Type B pancreatic cell (in vitro differentiated cells): ENCODE measurements at regions not wholly inside any gene's neighbourhood (a gene's known extent, or its start where the extent isn't known, plus 50 kb on each side); places are given as distances from the start of the nearest gene placed in this dataset.

ENCODE experiments used
- DNase-seq: peaks from one replicate; pipeline ENCODE4 v3.0.0; 2021; ENCODE audit warnings: mixed read lengths; ENCODE audit not compliant: unreplicated experiment; ENCODE audit errors: extremely low spot score
- H3K27ac Mint-ChIP-seq: 2 replicates; pipeline ENCODE4 v1.8.0; 2021; ENCODE audit warnings: mild to moderate bottlenecking, mixed read lengths
- H3K27me3 Mint-ChIP-seq: 2 replicates; pipeline ENCODE4 v1.8.0; 2021; ENCODE audit warnings: mixed read lengths
- H3K36me3 Mint-ChIP-seq: 2 replicates; pipeline ENCODE4 v1.8.0; 2021; ENCODE audit warnings: mixed read lengths
- H3K4me1 Mint-ChIP-seq: one replicate; pipeline ENCODE4 v1.8.0; 2021; ENCODE audit warnings: mixed read lengths; ENCODE audit not compliant: unreplicated experiment
- H3K4me3 Mint-ChIP-seq: 2 replicates; pipeline ENCODE4 v1.8.0; 2021; ENCODE audit warnings: mild to moderate bottlenecking, mixed read lengths
- H3K9me3 Mint-ChIP-seq: 2 replicates; pipeline ENCODE4 v1.8.0; 2021; ENCODE audit warnings: mixed read lengths
- TF ChIP-seq, protein P1 (sequence below): fragments of 200-600 bp; sonication (generic); conservative IDR thresholded peaks from 2 replicates; pipeline ENCODE4 v1.5.0; 2021; ENCODE audit warnings: antibody characterized with exemption, mild to moderate bottlenecking

DNA sequence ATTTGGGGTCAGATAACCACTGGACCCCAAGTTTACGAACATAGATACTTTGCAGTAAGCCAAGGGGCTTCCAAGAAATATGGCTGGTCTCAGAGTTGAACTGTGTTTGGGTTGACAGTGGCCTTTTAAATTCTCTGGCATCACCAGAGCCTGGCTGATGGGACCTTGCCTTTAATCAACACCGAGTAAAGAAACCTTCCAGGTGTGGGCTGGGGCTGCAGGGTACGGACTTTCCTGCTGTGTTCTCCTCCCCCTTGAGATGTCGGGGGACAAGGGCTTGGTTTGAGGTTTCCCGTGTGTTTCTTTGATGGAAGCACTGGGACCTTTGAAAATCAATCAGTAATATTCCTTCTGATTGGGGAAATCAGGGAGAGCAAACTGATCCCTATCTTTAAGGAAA lies 140.1 kb downstream of the MTX3 start:
- Mint-ChIP-seq H3K27ac (no peak overlapping the region), H3K36me3 (no peaks in the 10 kb centered on the region), H3K4me3 (no peak overlapping the region), H3K9me3 (no peaks in the 10 kb centered on the region), H3K27me3 (peaks cover 33% of the 10 kb centered on the region), H3K4me1 (no peaks in the 10 kb centered on the region)
- peak; percentile 22 for DNase-seq
- TF ChIP-seq, protein P1, sequence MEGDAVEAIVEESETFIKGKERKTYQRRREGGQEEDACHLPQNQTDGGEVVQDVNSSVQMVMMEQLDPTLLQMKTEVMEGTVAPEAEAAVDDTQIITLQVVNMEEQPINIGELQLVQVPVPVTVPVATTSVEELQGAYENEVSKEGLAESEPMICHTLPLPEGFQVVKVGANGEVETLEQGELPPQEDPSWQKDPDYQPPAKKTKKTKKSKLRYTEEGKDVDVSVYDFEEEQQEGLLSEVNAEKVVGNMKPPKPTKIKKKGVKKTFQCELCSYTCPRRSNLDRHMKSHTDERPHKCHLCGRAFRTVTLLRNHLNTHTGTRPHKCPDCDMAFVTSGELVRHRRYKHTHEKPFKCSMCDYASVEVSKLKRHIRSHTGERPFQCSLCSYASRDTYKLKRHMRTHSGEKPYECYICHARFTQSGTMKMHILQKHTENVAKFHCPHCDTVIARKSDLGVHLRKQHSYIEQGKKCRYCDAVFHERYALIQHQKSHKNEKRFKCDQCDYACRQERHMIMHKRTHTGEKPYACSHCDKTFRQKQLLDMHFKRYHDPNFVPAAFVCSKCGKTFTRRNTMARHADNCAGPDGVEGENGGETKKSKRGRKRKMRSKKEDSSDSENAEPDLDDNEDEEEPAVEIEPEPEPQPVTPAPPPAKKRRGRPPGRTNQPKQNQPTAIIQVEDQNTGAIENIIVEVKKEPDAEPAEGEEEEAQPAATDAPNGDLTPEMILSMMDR: no peak

DNA sequence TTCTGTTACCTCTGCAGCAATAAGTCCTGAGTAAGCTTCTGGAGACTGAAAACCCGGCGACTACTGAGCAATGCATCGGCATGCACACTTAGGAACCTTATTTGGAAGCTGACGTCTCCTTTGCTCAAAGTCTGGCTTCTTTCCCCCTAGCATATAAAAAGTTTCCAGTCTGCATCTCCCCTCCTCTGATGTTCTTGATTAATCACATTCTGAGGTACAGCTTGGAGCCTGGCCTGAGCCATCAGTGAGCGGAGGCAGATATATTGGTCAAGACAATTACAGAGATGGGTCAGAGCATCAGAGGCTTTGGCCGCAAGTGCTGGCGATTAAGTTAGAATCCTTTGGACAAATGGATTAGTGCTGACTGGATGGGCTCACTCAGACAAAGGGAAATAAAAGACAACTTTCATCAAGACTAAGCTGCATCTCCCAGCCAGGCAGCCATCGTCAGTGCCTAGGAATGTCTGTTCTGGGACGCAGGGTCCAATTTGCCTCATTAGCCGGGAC lies 140.7 kb downstream of the MTX3 start:
- TF ChIP-seq, protein P1: no peak
- no peaks in the 10 kb centered on the region for H3K4me1 Mint-ChIP-seq
- H3K4me3 Mint-ChIP-seq: no peak overlapping the region
- peaks cover 38% of the 10 kb centered on the region for H3K27me3 Mint-ChIP-seq
- DNase-seq: peak; percentile 47
- H3K36me3 Mint-ChIP-seq: no peaks in the 10 kb centered on the region
- H3K27ac Mint-ChIP-seq: no peak overlapping the region
- H3K9me3 Mint-ChIP-seq: no peaks in the 10 kb centered on the region

DNA sequence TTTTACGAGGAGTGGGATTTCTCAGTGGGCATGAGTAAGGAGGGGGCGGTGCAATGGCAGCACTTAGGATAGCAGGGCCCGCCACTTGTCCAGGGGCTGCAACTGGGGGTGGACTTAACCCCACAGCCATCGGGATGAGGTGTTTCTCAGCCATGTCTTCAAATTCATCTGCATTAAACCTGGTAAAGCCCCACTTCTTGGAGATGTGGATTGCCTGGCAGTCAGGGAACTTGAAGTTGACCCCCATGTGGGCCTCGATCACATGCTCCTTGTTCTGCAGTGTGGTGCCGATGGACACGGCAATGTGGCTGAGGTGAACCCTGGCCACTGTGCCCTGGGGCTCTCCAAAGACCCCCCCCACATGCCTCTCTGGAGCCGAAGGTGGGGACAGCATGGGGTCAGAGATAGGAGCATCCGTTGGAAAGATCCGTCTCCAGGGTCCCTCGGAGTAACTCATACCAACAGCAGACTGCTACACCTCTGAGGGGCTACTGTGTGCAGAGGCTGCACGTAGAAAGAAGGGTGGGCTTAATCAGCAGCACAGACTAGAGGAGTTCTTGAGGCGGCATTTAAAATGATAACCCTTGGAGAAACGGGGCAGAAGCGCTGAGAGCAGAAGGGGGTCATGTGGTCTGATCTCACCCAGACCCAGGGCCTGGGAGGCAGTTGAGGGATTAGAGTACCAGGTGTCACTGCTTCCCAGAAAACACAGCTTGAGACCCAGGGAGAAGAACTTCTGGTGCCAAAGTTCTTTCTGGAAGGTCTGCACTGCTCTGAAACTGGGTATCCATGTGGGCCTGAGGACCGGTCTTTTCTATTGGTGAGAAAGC lies 141.4 kb downstream of the MTX3 start:
- H3K27ac Mint-ChIP-seq: no peak overlapping the region
- TF ChIP-seq, protein P1: no peak

More for the DNA sequence above, 141.4 kb downstream of the MTX3 start:
- no peaks in the 10 kb centered on the region for H3K4me1 Mint-ChIP-seq
- H3K27me3 Mint-ChIP-seq: peaks cover 44% of the 10 kb centered on the region
- H3K9me3 Mint-ChIP-seq: no peaks in the 10 kb centered on the region
- DNase-seq: peak; percentile 49
- H3K36me3 Mint-ChIP-seq: no peaks in the 10 kb centered on the region
- H3K4me3 Mint-ChIP-seq: no peak overlapping the region
